Esophagus muscularis mucosa (tissue), 4 donors: ENCODE measurements at regions not wholly inside any gene's neighbourhood (a gene's known extent, or its start where the extent isn't known, plus 50 kb on each side); places are given as distances from the start of the nearest gene placed in this dataset.

ENCODE experiments used
- DNase-seq: peaks from one replicate; pipeline ENCODE4 v3.0.0-alpha.2; 2017; ENCODE audit errors: extremely low spot score
- H3K27ac ChIP-seq, 4 donors: fragments of 200-600 bp; sonication (generic); replicated peaks in 1 of 4; 1 replicate in 3 of 4; 2 replicates in 1 of 4; pipeline ENCODE4 v1.5.1; 2016 to 2019; ENCODE audit warnings: mild to moderate bottlenecking in 1 of 4
- H3K27me3 ChIP-seq, 4 donors: fragments of 200-600 bp; sonication (generic); one replicate each; pipeline versions ENCODE4 v1.5.1 to v1.6.0; 2016 to 2019
- H3K36me3 ChIP-seq, 4 donors: fragments of 200-600 bp; sonication (generic); one replicate each; pipeline ENCODE4 v1.5.1; 2016 to 2019
- H3K4me1 ChIP-seq, 4 donors: fragments of 200-600 bp; sonication (generic); one replicate each; pipeline ENCODE4 v1.5.1; 2016 to 2019
- H3K4me3 ChIP-seq, 4 donors: fragments of 200-600 bp; sonication (generic); 1 replicate in 2 of 4; 2 replicates in 2 of 4; pipeline ENCODE4 v1.5.1; 2016 to 2019; ENCODE audit warnings: mild to moderate bottlenecking in 4 of 4, moderate library complexity in 1 of 4
- H3K9me3 ChIP-seq, 4 donors: fragments of 200-600 bp; sonication (generic); 1 replicate in 3 of 4; 2 replicates in 1 of 4; pipeline ENCODE4 v1.5.1; 2016 to 2019
- CTCF ChIP-seq, 3 experiments: fragments of 200-600 bp in 2 of 3; fragments of 450-650 bp in 1 of 3; sonication (generic) in 2 of 3; IDR thresholded peaks; one replicate each; pipeline ENCODE4 v1.5.1; 2017 to 2019; ENCODE audit warnings: antibody characterized with exemption in 3 of 3, mild to moderate bottlenecking in 2 of 3, moderate library complexity in 1 of 3
- EP300 ChIP-seq: sonication (generic); formaldehyde crosslinking; IDR thresholded peaks from one replicate; pipeline ENCODE4 v1.6.1; 2017; ENCODE audit warnings: antibody characterized with exemption
- POLR2A ChIP-seq: fragments of 450-650 bp; IDR thresholded peaks from one replicate; pipeline ENCODE4 v1.6.1; 2017; ENCODE audit warnings: antibody characterized with exemption, moderate library complexity, mild to moderate bottlenecking, low read depth
- POLR2AphosphoS5 ChIP-seq, 2 donors: sonication (generic); formaldehyde crosslinking; IDR thresholded peaks; one replicate each; pipeline ENCODE4 v1.6.1; 2017; ENCODE audit warnings: antibody characterized with exemption in 2 of 2
- WGBS: methylation state at CpG from one replicate; pipeline ENCODE4 v1.1.5; 2018; 5-methylcytosine and 5-hydroxymethylcytosine counted together
- intact Hi-C: fragments of 100-400 bp; cut with DNase I; formaldehyde crosslinking; loops from one replicate; pipeline ENCODE4 v1.15.1; 2023

- H3K4me3 ChIP-seq, result no peak overlapping the region
- intact Hi-C loops, result no loop called here
Observed at GRCh38 chr2:146081459-146081858, 1561.5 kb upstream of the ZEB2 start.

GRCh38 chr2:146080925-146081324 lies 1561.0 kb upstream of the ZEB2 start:
- no peak overlapping the region for H3K4me3 ChIP-seq
- TF ChIP-seq POLR2AphosphoS5 (IDR thresholded peaks at IDR 0.05), result no peak
- TF ChIP-seq POLR2A, result no peak
- no peak for TF ChIP-seq EP300
- no peak for TF ChIP-seq CTCF (IDR thresholded peaks at IDR 0.05)
- H3K9me3 ChIP-seq, result peaks cover 0 to 5% (median 0%) of the 10 kb centered on the region in 4 donors
- 80% methylated on average over 2 of the region's 2 CpGs for WGBS
- no peaks in the 10 kb centered on the region for H3K27me3 ChIP-seq
- no peak overlapping the region for H3K27ac ChIP-seq
- no peaks in the 10 kb centered on the region for H3K4me1 ChIP-seq
- DNase-seq, result no peak
- H3K36me3 ChIP-seq, result no peaks in the 10 kb centered on the region
- intact Hi-C loops, result no loop called here

More at GRCh38 chr2:146081459-146081858, 1561.5 kb upstream of the ZEB2 start:
- Histone ChIP-seq H3K4me1 (no peaks in the 10 kb centered on the region), H3K27me3 (no peaks in the 10 kb centered on the region), H3K9me3 (peaks cover 0 to 5% (median 0%) of the 10 kb centered on the region in 4 donors), H3K36me3 (no peaks in the 10 kb centered on the region), H3K27ac (no peak overlapping the region)
- 96% methylated on average over 1 of the region's 1 CpG for WGBS
- TF ChIP-seq CTCF (IDR thresholded peaks at IDR 0.05) (no peak), POLR2AphosphoS5 (IDR thresholded peaks at IDR 0.05) (no peak), EP300 (no peak), POLR2A (no peak)
- DNase-seq, result no peak

- no peaks in the 10 kb centered on the region for H3K4me1 ChIP-seq
- 83% methylated on average over 1 of the region's 1 CpG for WGBS
- H3K36me3 ChIP-seq, result no peaks in the 10 kb centered on the region
- intact Hi-C loops, result no loop called here
- H3K27me3 ChIP-seq, result no peaks in the 10 kb centered on the region
- no peak overlapping the region for H3K27ac ChIP-seq
- H3K9me3 ChIP-seq, result peaks cover 0 to 5% (median 0%) of the 10 kb centered on the region in 4 donors
- DNase-seq, result no peak
- H3K4me3 ChIP-seq, result no peak overlapping the region
- TF ChIP-seq POLR2AphosphoS5 (IDR thresholded peaks at IDR 0.05) (no peak), EP300 (no peak), POLR2A (no peak)
Observed at GRCh38 chr2:146079216-146079615, 1559.3 kb upstream of the ZEB2 start.

- no peaks in the 10 kb centered on the region for H3K36me3 ChIP-seq
- no peaks in the 10 kb centered on the region for H3K4me1 ChIP-seq
- 100% methylated on average over 1 of the region's 1 CpG for WGBS
- H3K9me3 ChIP-seq, result no peaks in the 10 kb centered on the region
- intact Hi-C loops, result no loop called here
- H3K27ac ChIP-seq, result no peak overlapping the region
- no peak overlapping the region for H3K4me3 ChIP-seq
- TF ChIP-seq POLR2AphosphoS5 (IDR thresholded peaks at IDR 0.05) (no peak), POLR2A (no peak), CTCF (IDR thresholded peaks at IDR 0.05) (no peak), EP300 (no peak)
- no peaks in the 10 kb centered on the region for H3K27me3 ChIP-seq
- DNase-seq, result no peak
Observed at GRCh38 chr2:146077156-146077555, 1557.2 kb upstream of the ZEB2 start.

- Histone ChIP-seq H3K36me3 (no peaks in the 10 kb centered on the region), H3K27ac (no peak overlapping the region), H3K27me3 (no peaks in the 10 kb centered on the region), H3K4me1 (no peaks in the 10 kb centered on the region), H3K4me3 (no peak overlapping the region), H3K9me3 (peaks cover 0 to 16% (median 12%) of the 10 kb centered on the region in 4 donors)
- TF ChIP-seq EP300 (no peak), POLR2AphosphoS5 (IDR thresholded peaks at IDR 0.05) (no peak), CTCF (IDR thresholded peaks at IDR 0.05) (no peak), POLR2A (no peak)
- intact Hi-C loops, result no loop called here
- DNase-seq, result no peak
Observed at GRCh38 chr2:146068051-146068450, 1548.1 kb upstream of the ZEB2 start.
